GM18951 (cell line): ENCODE measurements at regions not wholly inside any gene's neighbourhood (a gene's known extent, or its start where the extent isn't known, plus 50 kb on each side); places are given as distances from the start of the nearest gene placed in this dataset.

ENCODE experiments used
- POLR2A ChIP-seq: IDR thresholded peaks from 4 replicates; pipeline ENCODE4 v1.6.1; 2011; ENCODE audit warnings: mild to moderate bottlenecking; ENCODE audit not compliant: insufficient read length, insufficient read depth; ENCODE audit errors: extremely low read depth
- in situ Hi-C: fragments of 300-500 bp; cut with MboI; formaldehyde crosslinking; loops from one replicate; pipeline ENCODE4 v1.12.0; 2022; ENCODE audit warnings: low sequenced_read_pairs, mixed read lengths, inconsistent platforms; ENCODE audit not compliant: unreplicated experiment

- TF ChIP-seq POLR2A, result no peak
- in situ Hi-C loops, result no loop called here
Observed at GRCh38 chr7:32251659-32252058, 181.5 kb upstream of the PDE1C start.

DNA sequence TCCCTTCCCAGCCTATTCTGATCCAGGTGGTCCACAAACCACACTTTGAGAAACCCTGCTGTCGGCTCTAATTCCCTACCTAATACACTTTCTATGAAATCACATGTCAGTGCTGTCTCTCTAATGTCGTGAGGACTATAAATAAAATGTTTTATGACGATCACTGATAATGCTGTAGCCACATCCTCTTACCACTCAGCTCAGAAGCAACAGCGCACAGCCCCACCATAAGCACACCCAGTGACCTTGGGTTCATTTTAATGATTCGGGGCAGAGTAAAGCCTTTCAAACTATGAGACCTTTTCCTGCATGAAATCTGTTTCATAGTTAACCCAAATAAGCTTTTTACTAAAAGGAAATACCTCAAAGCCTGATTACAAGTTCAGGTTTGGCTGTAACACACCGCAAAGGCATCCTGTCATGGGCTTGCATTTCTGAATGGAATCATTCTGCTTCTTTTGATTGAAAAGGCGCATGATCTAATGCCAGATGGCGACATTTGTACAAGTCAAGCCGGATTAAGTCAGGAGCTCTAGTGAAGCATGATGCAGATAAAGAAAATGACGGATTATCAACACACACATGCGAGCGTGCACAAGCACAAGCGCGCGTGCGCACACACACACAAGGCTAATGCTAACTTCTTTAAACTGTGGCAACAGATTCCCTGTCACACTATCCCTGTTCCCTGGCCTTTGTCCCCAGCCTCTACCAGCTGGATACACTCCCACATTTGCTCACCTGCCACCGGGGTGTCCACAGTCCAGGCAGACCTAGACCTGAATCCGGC is 180.5 kb upstream of the PDE1C start:
- in situ Hi-C loops, result no loop called here
- TF ChIP-seq POLR2A, result no peak

DNA sequence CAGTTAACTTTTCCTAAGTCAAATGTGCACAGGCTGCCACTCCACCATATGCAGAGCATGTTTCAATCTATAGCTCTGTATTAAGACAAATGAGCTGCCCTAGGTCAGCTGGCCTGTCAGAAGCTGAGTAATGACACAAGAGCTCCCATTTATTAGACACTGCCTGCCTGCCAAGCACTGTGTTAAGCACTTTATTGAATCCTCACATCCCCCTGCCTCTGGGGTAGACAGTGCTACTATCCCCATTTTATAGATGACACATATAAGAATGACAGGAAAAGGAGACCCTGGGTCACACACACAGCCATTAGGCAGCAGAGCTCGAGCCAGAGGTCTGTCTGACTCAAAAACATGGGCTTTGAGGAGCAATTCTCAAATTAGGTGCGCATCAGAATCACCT is 179.8 kb upstream of the PDE1C start:
- no peak for TF ChIP-seq POLR2A
- in situ Hi-C loops, result no loop called here

DNA sequence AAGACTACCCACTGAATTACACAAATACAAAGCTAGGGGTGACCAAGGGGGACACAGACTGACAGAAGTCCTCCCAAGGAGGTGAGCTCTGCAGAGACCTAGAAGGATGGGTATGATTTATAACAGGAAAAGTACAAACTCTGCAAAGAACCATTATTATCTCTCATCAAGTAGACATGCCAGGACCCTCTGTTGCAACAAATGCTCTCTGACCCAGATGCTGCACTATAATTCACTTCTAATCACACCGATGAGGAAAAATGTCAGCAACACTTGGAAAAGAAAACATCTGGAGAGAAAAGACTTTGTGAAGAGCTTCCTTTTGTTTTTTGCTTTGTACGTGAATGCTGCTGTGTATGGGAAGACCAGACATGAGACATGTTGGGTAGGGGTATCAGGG is 178.3 kb upstream of the PDE1C start:
- in situ Hi-C loops, result no loop called here
- no peak for TF ChIP-seq POLR2A

- no peak for TF ChIP-seq POLR2A
- in situ Hi-C loops, result no loop called here
Observed at GRCh38 chr7:32244806-32245345, 174.7 kb upstream of the PDE1C start.

- in situ Hi-C loops, result no loop called here
- TF ChIP-seq POLR2A, result no peak
Observed at GRCh38 chr7:32243687-32244290, 173.6 kb upstream of the PDE1C start.

DNA sequence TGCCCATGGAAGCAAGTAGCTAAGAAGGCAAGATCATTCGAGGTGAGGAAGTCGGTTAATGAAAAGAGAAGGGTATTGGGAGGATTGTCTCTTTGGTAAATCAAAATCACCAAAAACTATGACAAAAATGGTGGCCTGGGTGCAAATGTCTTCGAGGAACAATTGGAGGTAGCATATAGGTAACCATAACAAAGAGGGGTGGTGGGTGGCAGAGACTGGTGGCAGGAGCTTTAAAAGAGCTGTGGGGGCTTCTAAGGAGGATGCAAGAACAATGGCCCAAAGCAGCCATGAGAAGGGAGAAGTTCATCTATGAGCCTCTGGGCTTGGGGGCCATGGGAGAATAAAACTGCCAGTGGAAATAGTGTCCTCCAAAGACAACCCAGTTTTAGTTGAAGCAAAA is 172.2 kb upstream of the PDE1C start:
- in situ Hi-C loops, result no loop called here
- no peak for TF ChIP-seq POLR2A

DNA sequence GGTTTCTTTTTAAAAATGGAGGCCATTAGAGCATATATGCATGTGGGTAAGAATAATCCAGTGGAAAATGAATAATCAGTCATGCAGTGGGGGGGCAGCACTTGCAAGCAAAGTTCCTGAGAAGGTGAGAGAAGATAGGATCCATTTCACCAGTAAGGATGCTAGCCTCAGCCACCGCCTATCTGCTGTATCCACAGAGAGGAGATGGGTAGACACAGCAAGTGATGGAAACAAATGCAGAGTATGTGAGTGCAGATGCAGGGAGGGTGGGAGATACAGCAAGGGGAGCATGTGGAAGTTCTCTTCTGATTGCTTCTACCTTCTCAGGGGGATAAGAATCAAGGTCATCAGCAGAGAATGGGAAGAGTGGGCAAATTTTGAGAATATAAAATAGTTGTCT is 171.4 kb upstream of the PDE1C start:
- in situ Hi-C loops, result no loop called here
- TF ChIP-seq POLR2A, result no peak

- no peak for TF ChIP-seq POLR2A
- in situ Hi-C loops, result no loop called here
Observed at GRCh38 chr7:32239764-32240163, 169.6 kb upstream of the PDE1C start.

GRCh38 chr7:32228601-32229000 is 158.4 kb upstream of the PDE1C start:
- in situ Hi-C loops, result no loop called here
- TF ChIP-seq POLR2A, result no peak

DNA sequence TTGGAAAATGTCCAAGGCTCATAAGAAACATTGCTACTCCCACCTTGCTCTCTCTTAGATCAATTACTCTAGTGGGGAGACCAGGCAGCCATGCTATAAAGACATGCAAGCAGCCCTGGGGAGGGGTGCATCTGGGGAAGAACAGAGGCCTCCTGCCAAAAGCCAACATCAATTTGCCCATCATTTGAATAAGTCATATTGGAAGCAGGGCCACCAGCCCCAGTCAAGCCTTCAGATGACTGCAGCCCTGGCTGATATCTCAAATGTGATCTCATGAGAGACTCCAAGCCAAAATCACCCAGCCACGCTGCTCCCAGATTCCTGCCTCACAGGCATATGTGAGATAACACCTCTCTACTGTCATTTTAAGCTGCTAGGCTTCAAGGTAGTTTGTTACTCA is 157.5 kb upstream of the PDE1C start:
- in situ Hi-C loops, result no loop called here
- TF ChIP-seq POLR2A, result no peak

DNA sequence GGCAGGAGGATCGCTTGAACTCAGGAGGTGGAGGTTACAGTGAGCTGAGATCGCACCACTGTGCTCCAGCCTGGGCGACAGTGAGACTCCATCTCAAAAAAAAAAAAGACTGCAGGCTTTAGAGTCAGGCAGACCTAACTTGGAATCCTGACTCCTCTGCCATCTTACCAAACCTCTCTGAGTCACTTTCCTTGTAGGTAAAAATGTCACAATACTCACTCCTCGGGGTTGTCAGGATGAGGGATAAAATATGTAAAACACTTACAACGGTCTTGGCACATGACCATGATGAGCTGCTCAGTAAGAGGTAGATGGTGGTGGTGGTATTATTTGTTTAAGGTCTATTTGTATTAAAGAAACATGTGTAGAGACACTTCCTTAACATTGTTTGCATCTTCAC is 154.1 kb upstream of the PDE1C start:
- in situ Hi-C loops, result no loop called here
- no peak for TF ChIP-seq POLR2A

DNA sequence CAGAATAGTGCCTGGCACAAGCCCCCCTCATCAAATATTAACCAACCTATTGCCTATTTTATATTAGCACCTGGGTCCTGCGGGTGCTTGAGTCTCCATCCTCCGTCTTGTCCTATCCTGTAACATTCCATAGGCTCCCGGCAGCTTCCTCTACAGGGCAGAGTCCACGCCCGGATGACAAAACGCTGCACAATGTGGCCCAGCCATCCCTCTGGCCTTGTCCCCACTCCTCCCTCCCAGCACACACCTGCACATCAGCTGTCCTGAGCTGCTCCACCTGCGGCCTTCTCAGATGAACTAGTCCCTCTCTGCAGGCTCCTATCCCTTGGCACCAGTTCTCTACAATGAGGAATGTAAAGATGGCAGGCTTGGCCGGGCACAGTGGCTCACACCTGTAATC is 153.5 kb upstream of the PDE1C start:
- in situ Hi-C loops, result no loop called here
- no peak for TF ChIP-seq POLR2A

- in situ Hi-C loops, result no loop called here
- TF ChIP-seq POLR2A, result no peak
Observed at GRCh38 chr7:32223071-32223650, 153.0 kb upstream of the PDE1C start.
